Vagina (tissue), 2 donors: ENCODE measurements at regions not wholly inside any gene's neighbourhood (a gene's known extent, or its start where the extent isn't known, plus 50 kb on each side); places are given as distances from the start of the nearest gene placed in this dataset.

Source experiments
- CTCF ChIP-seq, 3 experiments: fragments of 450-650 bp in 2 of 3; fragments of 200-600 bp in 1 of 3; sonication (generic) in 1 of 3; IDR thresholded peaks; one replicate each; pipeline ENCODE4 v1.5.1; 2017 to 2019; ENCODE audit warnings: antibody characterized with exemption in 3 of 3, mild to moderate bottlenecking in 2 of 3, moderate library complexity in 2 of 3
- POLR2A ChIP-seq, 2 donors: fragments of 450-650 bp; IDR thresholded peaks; one replicate each; pipeline ENCODE4 v1.6.1; 2017; ENCODE audit warnings: antibody characterized with exemption in 2 of 2, mild to moderate bottlenecking in 2 of 2, moderate library complexity in 2 of 2
- POLR2AphosphoS5 ChIP-seq, 2 donors: sonication (generic); formaldehyde crosslinking; IDR thresholded peaks; one replicate each; pipeline ENCODE4 v1.9.0; 2017; ENCODE audit warnings: antibody characterized with exemption in 2 of 2, mild to moderate bottlenecking in 2 of 2, low read depth in 1 of 2; ENCODE audit not compliant: insufficient read depth in 1 of 2

GRCh38 chr5:88594441-88594840, 288.5 kb downstream of the MEF2C start:
- TF ChIP-seq CTCF (IDR thresholded peaks at IDR 0.05) (no peak), POLR2AphosphoS5 (IDR thresholded peaks at IDR 0.05; ENCODE audit: insufficient read depth in 1 of 2, low read depth in 1 of 2) (no peak), POLR2A (IDR thresholded peaks at IDR 0.05) (no peak)
